Mesothelial cell of epicardium (in vitro differentiated cells): ENCODE measurements at regions not wholly inside any gene's neighbourhood (a gene's known extent, or its start where the extent isn't known, plus 50 kb on each side); places are given as distances from the start of the nearest gene placed in this dataset.

Experiments used
- DNase-seq, 2 experiments: peaks; one replicate each; pipeline ENCODE4 v3.0.0; 2021; ENCODE audit warnings: low spot score in 2 of 2; ENCODE audit not compliant: unreplicated experiment in 2 of 2
- H3K27ac Mint-ChIP-seq: 2 replicates; pipeline ENCODE4 v1.8.0; 2021; ENCODE audit warnings: mixed read lengths
- H3K27me3 Mint-ChIP-seq: 2 replicates; pipeline ENCODE4 v1.8.0; 2021; ENCODE audit warnings: low read depth, mixed read lengths
- H3K36me3 Mint-ChIP-seq: 2 replicates; pipeline ENCODE4 v1.8.0; 2021; ENCODE audit warnings: mixed read lengths
- H3K4me1 Mint-ChIP-seq: 2 replicates; pipeline ENCODE4 v1.8.0; 2021; ENCODE audit warnings: mixed read lengths
- H3K4me3 Mint-ChIP-seq: 2 replicates; pipeline ENCODE4 v1.8.0; 2021; ENCODE audit warnings: mild to moderate bottlenecking, moderate library complexity, mixed read lengths
- H3K9me3 Mint-ChIP-seq: 2 replicates; pipeline ENCODE4 v1.8.0; 2021; ENCODE audit warnings: mixed read lengths
- CTCF ChIP-seq: fragments of 200-600 bp; sonication (generic); IDR thresholded peaks from one replicate; pipeline ENCODE4 v1.5.0; 2021; ENCODE audit warnings: antibody characterized with exemption; ENCODE audit not compliant: unreplicated experiment

- H3K4me3 Mint-ChIP-seq: no peak overlapping the region
- H3K36me3 Mint-ChIP-seq: no peaks in the 10 kb centered on the region
- peaks cover 17% of the 10 kb centered on the region for H3K4me1 Mint-ChIP-seq
- no peak for TF ChIP-seq CTCF
- no peak overlapping the region for H3K27ac Mint-ChIP-seq
- H3K27me3 Mint-ChIP-seq: no peaks in the 10 kb centered on the region
- H3K9me3 Mint-ChIP-seq: peaks cover 6% of the 10 kb centered on the region
- no peak for DNase-seq
These were observed 664.5 kb upstream of the HTR2C start for GRCh38 chrX:113919387-113919786.

GRCh38 chrX:113906168-113906567 is 677.7 kb upstream of the HTR2C start:
- H3K4me1 Mint-ChIP-seq: peaks cover 8% of the 10 kb centered on the region
- no peaks in the 10 kb centered on the region for H3K27me3 Mint-ChIP-seq
- H3K4me3 Mint-ChIP-seq: no peak overlapping the region
- no peaks in the 10 kb centered on the region for H3K36me3 Mint-ChIP-seq
- peak overlapping the region; percentile 59 for H3K27ac Mint-ChIP-seq
- DNase-seq: no peak
- H3K9me3 Mint-ChIP-seq: no peaks in the 10 kb centered on the region
- TF ChIP-seq CTCF: no peak

GRCh38 chrX:113892891-113893290 is 691.0 kb upstream of the HTR2C start:
- H3K36me3 Mint-ChIP-seq: no peaks in the 10 kb centered on the region
- H3K4me1 Mint-ChIP-seq: no peaks in the 10 kb centered on the region
- no peaks in the 10 kb centered on the region for H3K27me3 Mint-ChIP-seq
- no peak overlapping the region for H3K27ac Mint-ChIP-seq
- H3K4me3 Mint-ChIP-seq: no peak overlapping the region
- peaks cover 28% of the 10 kb centered on the region for H3K9me3 Mint-ChIP-seq
- no peak for DNase-seq
- no peak for TF ChIP-seq CTCF

GRCh38 chrX:113892401-113892800 is 691.5 kb upstream of the HTR2C start:
- no peaks in the 10 kb centered on the region for H3K27me3 Mint-ChIP-seq
- H3K36me3 Mint-ChIP-seq: no peaks in the 10 kb centered on the region
- TF ChIP-seq CTCF: no peak
- H3K27ac Mint-ChIP-seq: no peak overlapping the region
- H3K4me1 Mint-ChIP-seq: no peaks in the 10 kb centered on the region
- H3K9me3 Mint-ChIP-seq: peaks cover 28% of the 10 kb centered on the region
- no peak overlapping the region for H3K4me3 Mint-ChIP-seq
- DNase-seq: no peak

- Mint-ChIP-seq H3K36me3 (peaks cover 6% of the 10 kb centered on the region), H3K4me3 (no peak overlapping the region)
- no peak for TF ChIP-seq CTCF
These were observed 710.8 kb upstream of the HTR2C start for GRCh38 chrX:113873056-113873455.

GRCh38 chrX:113868711-113869110 is 715.2 kb upstream of the HTR2C start:
- Mint-ChIP-seq H3K27me3 (no peaks in the 10 kb centered on the region), H3K36me3 (peaks cover 6% of the 10 kb centered on the region), H3K4me1 (peaks cover 25% of the 10 kb centered on the region), H3K4me3 (no peak overlapping the region), H3K9me3 (peaks cover 13% of the 10 kb centered on the region), H3K27ac (peak overlapping the region; percentile 93)
- no peak for DNase-seq
- no peak for TF ChIP-seq CTCF

More at GRCh38 chrX:113873056-113873455, 710.8 kb upstream of the HTR2C start:
- H3K27me3 Mint-ChIP-seq: no peaks in the 10 kb centered on the region
- peaks cover 8% of the 10 kb centered on the region for H3K4me1 Mint-ChIP-seq
- H3K9me3 Mint-ChIP-seq: peaks cover 23% of the 10 kb centered on the region
- H3K27ac Mint-ChIP-seq: no peak overlapping the region
- no peak for DNase-seq
